HCT116 (cell line): ENCODE measurements at regions not wholly inside any gene's neighbourhood (a gene's known extent, or its start where the extent isn't known, plus 50 kb on each side); places are given as distances from the start of the nearest gene placed in this dataset.

Source experiments
- POLR2AphosphoS5 ChIP-seq: IDR thresholded peaks from 2 replicates; pipeline ENCODE4 v1.6.1; 2011; ENCODE audit warnings: mild to moderate bottlenecking, low read depth, low read length, moderate library complexity
- RAD21 ChIP-seq: IDR thresholded peaks from 2 replicates; pipeline ENCODE4 v1.6.1; 2012; ENCODE audit warnings: low read depth, mild to moderate bottlenecking
- TF ChIP-seq, protein P1 (sequence below), 3 experiments: fragments of 200-600 bp in 1 of 3; sonication (generic) in 1 of 3; IDR thresholded peaks in 2 of 3; conservative IDR thresholded peaks in 1 of 3; 2 replicates each; pipeline ENCODE4 v1.5.1; 2012 to 2017; ENCODE audit warnings: low read depth in 2 of 3, low read length in 2 of 3, antibody characterized with exemption in 1 of 3, borderline replicate concordance in 1 of 3, control low read depth in 1 of 3, mild to moderate bottlenecking in 1 of 3, mixed read lengths in 1 of 3, mixed run types in 1 of 3, moderate library complexity in 1 of 3; ENCODE audit not compliant: insufficient read depth in 1 of 3

GRCh38 chr4:46444318-46445000 lies 54.5 kb upstream of the GABRA2 start:
- TF ChIP-seq RAD21 (no peak), POLR2AphosphoS5 (no peak)
- TF ChIP-seq, protein P1, sequence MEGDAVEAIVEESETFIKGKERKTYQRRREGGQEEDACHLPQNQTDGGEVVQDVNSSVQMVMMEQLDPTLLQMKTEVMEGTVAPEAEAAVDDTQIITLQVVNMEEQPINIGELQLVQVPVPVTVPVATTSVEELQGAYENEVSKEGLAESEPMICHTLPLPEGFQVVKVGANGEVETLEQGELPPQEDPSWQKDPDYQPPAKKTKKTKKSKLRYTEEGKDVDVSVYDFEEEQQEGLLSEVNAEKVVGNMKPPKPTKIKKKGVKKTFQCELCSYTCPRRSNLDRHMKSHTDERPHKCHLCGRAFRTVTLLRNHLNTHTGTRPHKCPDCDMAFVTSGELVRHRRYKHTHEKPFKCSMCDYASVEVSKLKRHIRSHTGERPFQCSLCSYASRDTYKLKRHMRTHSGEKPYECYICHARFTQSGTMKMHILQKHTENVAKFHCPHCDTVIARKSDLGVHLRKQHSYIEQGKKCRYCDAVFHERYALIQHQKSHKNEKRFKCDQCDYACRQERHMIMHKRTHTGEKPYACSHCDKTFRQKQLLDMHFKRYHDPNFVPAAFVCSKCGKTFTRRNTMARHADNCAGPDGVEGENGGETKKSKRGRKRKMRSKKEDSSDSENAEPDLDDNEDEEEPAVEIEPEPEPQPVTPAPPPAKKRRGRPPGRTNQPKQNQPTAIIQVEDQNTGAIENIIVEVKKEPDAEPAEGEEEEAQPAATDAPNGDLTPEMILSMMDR (IDR thresholded peaks at IDR 0.05 in 2 of 3, conservative IDR thresholded peaks at IDR 0.05 in 1 of 3; ENCODE audit: borderline replicate concordance in 1 of 3, insufficient read depth in 1 of 3, low read depth in 2 of 3, low read length in 2 of 3): no peak
